HG03139 (cell line): ENCODE measurements at regions not wholly inside any gene's neighbourhood (a gene's known extent, or its start where the extent isn't known, plus 50 kb on each side); places are given as distances from the start of the nearest gene placed in this dataset.

Source experiments
- ATAC-seq: cut with Tn5 transposase; IDR thresholded peaks from one replicate; pipeline ENCODE4 v1.9.1; 2021; ENCODE audit not compliant: unreplicated experiment

DNA sequence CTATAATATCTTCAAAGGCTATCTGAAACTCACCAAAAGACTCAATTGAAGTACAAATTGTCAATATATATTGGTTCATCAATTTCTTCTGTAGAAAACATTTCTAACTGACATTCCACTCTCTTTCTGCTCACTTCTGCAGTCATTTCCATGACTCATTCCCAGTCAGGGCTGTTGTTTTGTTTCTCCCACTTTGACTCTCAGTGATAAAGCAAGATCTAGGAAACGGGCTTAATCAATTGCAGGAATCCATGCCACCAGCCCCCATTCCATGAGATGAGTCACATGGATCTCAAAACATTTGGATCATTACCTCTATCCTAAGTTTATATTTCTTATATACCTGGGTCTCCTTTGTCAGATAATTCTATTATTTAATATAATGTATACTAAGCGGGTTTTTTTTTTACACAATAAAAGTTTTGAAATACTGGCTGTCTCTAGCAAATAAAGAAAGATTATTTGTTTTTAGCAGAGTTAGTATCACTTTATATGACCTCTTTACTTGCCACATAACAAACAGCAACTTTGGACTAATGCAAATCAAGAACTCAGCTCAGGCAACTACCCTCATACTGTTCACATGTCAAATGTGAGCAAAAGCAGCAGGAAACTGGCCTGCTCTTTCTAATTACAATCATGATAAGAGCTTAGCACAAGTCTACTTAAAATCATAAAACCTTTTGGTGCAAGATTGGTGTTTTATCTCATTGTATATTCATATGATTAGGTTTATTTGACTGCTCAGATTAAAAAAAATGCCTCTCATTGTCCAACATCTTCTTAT, 251.1 kb upstream of the PIK3C3 start:
- no peak for ATAC-seq

DNA sequence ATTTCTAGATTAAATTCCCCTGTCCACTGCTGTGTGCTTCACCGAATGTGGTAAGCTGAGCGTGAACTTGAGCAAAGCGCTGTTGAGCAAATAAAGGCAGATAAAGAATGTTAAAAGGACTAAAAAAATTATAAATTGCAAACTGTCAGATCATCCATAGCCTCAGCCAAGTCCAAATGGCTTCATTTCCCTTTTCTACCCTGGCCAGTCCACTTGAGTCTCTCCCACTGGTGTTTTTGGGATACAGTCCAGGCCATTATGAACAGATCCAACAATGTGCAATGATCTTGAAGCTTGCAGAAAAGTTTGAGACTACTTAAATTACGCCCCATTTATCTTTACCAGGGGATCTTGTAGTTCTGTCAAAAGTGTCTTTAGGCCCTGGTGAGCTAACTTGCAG, 254.6 kb upstream of the PIK3C3 start:
- ATAC-seq: no peak

DNA sequence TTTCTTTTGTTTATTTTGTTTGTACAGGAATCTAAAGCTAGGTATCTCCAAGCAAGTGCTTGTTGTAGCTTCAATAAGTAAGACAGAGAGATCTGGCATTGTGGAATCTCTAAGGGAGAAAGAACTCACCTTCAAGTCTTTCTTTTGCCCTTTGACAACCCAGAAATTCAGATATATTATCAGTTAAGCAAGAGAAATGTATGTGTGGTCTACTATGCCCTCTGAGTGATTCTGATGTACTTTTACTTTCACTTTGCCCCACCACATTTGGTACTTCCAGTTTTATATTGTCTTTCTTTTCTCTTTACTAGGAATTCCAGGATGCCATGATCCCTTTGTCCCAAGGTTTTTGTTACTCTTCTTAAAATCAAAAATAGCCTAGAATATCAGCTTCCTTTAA, 259.6 kb upstream of the PIK3C3 start:
- no peak for ATAC-seq

DNA sequence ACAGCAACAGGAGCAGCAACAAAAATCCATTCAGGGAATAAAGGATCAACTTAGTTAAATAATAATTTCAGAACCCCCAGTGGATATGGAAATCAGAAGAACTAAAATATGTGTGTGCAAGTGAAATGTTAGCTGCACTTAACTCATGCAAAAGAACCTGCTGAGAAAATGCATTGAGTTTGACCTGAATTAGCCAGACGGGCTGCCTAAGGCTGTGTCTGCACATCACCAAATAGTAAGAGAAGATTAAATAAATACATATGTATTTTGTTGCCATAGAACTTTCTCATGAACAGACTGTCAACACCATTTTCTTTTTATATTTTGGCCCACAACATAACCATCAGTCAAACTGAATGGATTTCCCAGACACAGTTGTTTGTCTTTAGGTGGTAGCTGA, 262.0 kb upstream of the PIK3C3 start:
- no peak for ATAC-seq

DNA sequence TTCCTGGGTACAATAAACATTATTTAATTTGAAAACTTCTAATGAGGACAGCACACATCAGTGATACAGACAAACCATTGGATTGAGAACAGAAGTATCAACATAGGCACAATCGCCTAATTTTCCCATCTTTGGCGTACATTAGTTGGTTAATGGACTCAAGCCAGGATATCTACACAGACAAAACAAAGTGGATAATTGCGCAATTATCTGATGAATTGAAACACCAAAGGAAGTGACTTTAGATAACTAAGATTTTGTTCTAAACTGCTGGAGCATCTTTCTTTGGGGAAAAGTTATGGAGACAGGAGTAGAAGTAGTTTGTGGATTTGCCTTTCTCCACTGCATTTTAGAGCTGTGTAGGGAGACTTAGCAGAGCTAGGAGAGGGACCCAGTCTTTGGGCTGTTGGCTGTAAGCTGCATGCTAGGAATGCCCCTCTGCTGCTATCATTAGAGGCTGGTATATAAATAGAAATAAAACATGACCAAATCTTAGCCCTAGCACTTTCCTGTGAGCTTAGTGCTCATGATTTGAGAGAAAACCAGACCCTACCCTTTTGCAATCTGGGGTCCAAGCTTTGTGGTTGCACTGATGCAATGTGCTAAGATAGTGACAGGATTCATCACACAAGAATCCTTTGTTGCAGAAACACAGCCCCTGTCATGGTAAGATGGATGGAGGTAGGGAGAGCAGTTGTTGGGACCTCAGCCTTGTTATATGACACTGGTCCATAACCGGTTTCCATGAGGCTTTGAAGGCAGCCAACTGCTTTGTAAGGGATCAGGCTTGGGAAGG, 264.5 kb upstream of the PIK3C3 start:
- ATAC-seq: no peak

DNA sequence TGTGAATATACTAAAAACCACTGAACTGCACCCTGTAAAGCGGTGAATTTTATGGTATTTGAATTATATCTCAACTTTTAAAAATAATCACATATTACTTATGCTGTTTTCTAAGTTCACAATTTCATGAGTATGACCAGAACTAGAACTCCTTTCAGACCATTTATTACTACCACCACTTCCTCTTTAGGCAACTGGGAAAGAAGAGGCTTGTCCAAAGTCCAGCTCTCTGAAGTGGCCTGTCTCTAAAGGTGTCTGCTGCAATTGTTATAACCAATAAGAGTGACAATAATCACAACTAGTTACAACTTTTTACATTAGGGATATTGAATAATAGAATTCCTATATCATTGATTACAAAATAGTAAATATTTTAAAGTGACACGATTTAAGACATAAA, 267.9 kb upstream of the PIK3C3 start:
- no peak for ATAC-seq

DNA sequence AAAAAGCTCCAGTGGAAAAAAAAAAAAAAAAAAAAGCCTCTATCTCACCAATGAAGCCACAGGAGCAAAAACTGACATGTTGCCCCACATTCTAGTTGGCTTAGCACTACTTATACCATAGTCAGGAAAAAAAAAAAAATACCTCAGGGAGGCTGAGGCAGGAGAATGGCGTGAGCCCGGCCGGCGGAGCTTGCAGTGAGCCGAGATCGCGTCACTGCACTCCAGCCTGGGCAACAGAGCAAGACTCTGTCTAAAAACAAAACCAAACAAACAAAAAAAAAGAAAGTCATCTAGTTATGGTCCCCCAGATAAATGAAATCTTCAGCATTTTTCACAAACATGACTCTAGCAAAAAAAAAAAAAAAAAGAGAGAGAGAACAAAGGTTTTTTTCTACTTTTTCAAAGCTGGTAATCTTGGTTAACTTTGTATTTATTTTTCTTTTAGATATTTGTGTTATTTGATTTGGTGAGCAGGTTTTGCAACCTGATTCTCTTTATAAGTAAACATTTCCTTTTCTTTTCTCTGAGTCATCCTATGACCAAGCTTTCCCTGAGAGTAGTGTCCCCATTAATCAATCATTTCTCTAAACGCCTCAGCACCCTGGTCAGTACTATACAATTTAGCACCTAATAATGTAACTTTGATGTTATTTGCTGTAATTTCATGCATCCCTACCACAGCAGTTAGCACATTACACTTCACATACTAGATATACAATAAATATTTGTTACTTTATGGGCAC, 273.7 kb upstream of the PIK3C3 start:
- no peak for ATAC-seq

DNA sequence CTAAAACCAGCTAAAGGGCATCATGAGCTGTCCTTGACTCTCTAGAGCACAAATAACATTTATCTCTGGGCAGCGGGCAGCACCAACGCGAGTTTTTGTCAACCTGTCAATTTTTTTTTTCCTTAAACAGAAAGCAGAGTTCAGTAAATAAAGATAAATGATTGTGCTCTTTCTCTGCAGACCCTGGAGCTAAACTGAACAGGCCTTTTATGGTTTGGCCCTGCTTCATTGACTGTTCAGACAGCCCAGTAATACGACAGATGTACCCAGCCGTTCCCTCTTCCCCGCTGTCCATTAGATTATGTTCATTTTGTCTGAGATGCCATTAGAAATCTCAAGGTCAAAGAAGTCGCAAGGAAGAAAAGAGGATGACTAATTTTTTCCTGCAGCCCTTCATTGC, 280.5 kb upstream of the PIK3C3 start:
- ATAC-seq: no peak

DNA sequence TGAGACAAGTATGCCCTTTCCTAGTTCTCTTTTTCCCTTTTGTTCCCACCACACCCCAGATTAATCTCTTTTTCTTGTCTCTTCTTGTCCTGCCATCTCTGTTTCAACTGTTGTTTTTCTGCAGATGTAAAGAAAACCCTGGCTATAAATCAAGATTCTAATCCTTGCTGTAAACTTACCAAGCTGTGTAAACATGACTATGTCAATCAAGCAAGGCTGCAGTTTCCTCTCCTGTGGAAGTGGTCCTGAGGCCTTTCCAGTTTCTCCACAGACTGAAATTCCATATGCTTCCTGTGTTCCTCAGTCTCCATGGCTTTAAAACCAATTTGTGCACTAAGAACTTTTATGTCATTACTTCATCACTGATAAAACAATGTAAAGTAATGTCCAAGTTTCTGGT, 288.8 kb upstream of the PIK3C3 start:
- ATAC-seq: no peak

DNA sequence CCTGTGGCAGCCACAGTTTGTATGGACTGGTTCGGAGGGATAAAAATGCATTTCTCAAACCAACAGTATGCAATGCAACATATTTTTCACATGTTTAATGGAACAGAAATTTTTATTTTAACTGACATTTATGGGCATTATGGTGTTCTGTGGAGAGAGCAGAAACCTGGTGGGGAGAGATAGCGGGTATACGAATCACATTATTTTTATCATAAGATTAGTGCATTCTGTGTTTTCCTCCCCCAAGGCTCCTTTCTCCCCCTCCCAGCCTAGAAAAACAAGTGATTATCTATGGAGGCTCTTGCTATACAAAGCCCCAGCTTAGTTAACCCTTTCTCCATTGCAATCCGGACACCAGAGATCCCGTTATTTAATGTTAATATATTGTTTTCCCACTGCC, 289.8 kb upstream of the PIK3C3 start:
- no peak for ATAC-seq

DNA sequence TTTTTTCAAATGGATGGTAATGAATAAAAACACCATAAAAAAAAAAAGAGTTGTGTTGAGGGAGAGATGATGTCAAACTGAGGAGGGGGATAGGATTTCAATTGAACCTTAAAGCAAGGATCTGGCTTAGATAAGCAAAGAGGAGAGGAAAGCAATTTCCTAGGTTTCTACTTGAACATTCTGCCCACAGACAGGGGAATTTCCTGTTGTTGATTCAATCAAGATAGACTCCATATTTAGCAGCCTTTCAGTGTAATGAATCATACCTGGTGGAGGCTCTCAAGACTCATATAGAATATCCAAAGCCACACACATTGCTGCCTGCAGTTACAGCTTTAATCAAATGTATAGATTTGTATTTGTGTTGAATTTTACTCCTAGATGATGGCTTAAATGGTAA, 294.4 kb upstream of the PIK3C3 start:
- no peak for ATAC-seq

DNA sequence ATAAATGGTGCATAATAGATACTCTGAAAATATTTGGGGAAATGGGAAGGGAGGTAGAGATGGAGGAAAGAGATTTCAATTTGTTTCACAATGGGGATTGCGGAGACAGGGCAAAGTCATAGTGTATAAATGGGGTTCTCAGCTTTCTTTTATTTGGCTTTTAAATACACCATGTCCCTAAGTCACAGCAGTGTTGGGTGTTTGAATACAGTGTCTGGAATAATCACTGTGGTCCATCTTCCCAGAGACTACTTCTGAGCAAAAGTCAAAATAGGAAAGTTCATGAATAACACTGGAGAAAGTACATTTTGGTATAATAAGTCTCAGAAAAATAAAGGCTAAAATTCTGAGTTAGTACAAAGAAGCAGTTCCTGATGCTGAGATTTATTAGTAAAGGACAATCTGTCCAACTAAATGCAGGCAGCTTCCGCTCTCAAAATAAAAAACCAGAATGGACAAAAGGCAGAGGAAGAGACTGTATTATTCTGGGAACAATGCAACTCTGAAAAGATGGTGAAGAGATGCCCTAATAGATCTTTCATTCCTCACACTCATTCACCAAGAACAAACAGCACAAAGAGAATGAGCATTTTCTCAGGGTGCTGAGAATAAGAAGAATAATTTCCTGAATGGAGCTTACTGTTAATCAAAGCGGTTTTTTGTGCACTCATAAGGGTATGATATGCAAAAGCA, 295.4 kb upstream of the PIK3C3 start:
- no peak for ATAC-seq

DNA sequence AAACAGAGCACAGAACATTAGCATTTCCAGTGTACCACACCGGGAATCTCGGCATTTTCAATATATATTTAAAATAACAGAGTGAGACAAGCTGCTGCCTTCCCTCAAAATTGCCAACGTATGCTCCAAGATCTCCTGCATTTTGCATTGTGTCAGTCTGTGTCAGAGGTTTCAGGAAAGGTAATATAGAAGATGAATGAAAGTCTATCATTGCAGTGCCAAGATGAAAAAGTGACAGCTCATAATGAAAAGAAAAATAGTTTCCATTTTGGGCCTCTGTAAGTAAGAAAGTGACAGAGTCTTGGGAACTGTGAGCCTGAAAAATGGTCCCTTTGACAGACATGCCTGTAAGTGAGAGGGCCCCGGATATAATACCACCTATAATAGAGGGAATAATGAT, 297.8 kb upstream of the PIK3C3 start:
- no peak for ATAC-seq

DNA sequence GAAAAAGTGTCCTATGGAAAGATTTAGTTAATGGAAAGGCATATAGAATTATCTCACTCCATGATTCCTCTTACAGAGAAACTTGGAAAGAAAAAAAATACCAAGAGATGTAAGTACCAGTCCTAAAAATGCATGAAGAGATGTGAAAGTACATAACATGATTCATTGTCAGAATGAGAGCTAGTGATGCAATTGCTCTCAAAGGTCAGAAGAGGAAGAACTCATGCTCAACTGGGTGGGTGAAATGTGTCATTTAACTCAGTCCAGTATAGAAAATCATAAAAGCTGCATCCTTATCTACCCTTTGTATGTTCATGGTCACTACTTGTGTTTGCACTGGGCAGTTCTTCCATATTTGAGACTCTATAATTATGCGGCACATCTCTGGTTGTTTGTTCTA, 300.0 kb upstream of the PIK3C3 start:
- no peak for ATAC-seq

DNA sequence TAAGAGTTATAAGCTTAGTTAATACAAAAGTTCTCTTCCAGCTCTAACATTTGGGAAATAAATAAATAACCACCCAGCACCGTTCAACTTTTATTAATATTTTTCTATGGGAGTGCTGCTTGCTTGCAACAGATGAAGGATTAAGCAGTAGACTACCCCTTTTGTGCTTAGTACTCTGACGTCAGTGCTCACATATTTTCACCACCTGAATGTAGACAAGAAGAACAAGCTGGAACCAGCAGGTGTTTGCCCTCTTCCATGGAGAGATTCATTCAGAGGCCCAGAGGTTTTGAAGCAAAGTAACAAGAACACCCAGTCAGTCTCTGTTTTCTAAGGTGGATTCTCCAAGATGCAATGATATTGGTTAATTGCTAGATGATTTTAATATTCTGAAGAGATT, 307.1 kb upstream of the PIK3C3 start:
- no peak for ATAC-seq

DNA sequence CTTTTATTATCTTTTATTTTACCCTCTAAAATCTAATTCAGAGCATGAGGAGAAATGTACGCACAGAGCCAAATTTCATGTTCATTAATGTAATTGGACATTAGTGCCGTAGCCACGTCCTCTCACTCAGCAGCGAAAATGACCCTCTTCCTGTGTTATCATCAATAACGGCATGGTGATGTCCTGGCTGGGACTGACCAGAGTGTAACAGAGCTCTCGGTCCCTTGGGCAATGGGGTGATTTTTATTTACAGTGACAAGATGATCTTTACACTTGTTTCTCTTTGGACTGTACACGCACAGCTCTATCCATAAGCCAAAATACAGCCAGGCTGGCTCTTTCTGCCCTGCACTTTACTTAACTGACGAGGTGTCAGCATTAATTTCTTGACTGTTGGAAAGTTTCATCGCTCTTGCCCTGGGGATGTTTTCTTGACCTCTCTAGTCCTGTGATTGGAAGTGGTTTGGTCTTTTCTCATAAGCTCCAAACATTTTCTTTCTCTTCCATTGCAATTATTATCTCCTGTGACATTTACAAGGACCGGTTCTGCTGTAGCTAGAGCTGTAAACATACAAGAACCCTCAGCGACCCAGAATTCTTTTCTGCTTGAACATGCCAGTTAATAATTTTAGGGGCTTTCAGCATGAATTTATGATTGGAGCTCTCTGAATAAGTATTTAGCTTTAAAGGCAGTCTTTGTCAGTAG, 308.0 kb upstream of the PIK3C3 start:
- no peak for ATAC-seq

DNA sequence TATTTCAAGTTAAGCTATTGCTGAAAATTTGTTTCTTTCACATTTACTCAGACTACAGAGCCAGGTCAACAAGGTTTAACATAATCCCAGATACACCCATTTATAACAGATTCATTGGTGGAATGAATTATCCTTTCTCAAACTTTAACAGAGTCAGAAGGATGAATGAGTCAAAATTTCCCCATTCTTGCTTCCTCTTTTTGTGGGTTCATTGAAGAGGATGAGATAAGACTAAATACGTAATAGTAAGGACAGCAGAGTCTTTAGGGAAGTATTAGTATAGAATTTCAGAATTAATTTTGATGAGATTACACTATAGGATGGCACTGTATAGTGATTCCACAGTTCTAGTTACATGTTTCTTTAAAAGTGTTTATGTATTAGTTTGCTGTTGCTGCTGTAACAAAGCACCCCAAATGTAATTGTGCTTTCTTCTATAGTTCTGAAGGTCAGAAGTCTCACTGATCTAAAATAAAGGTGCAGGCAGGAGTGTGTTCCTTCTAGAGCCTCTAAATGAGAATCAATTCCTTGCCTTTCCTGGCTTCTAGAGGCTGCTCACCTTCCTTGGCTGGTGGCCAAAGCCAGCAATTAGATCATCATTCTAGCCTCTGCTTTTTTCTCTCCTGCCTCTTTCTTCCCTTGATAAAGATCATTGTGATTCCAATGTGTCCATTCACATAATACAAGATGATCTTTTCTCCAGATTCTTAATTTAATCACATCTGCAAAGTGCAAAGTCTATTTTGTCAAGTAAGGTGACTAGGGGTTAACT, 309.3 kb upstream of the PIK3C3 start:
- ATAC-seq: no peak

DNA sequence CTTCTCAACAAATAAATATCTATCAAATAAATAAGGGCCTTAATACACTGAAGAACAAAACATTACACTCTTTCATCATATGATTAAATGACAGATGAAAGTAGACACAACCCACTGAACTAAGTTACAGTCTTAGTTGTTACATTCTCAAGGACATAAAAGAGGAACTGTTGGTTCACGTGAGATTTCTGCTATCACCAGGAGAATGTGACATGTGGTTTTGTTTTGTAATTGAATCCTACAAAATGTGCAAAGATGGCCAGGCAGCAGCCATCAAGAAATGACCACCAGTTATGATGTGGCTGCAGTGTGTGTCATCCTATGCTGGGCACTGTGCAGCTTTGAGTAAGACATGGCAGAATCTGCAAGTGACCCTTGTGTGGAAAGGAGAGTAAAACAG, 310.6 kb upstream of the PIK3C3 start:
- ATAC-seq: no peak

DNA sequence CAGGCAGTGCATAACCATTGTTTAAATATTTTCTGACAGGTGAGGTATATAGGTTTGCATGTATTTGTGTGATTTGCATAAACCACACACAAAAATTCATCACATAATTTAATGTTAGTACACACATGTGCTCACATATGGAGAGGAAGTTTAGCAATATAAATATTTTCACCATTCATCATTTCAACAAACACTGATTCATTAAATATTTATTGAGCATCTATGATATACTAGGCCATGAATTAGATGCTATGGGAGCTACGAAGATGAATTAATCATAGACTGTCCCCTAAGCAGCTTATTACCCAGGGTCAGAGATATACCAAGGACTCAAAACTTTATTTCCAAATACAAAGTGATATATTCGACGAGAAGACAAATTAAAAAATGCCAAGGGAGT, 311.6 kb upstream of the PIK3C3 start:
- ATAC-seq: no peak

DNA sequence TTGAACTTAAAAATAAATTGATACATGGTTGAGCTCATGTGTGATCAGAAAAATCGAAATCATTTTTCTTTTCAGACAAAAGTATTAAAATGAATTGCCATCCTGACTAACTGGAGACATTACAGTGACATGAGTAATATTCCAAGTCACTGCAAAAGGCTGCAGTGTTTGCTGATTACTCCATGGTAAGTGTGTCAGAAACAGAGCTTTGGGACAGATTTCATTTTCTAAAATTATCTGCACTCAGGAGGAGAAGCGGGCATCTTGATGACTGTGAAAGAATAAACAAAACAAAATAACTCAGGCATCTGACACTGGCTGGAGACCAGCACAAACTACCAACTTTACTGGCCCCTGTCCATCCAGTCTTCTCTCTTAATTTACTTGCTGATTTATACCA, 312.3 kb upstream of the PIK3C3 start:
- ATAC-seq: no peak
